HG03196 (cell line): ENCODE measurements at regions not wholly inside any gene's neighbourhood (a gene's known extent, or its start where the extent isn't known, plus 50 kb on each side); places are given as distances from the start of the nearest gene placed in this dataset.
A peak's percentile ranks its signal among the peaks of the same experiment; 100 is the strongest.
"Not testable (repeated sequence)": the region's sequence is repeated elsewhere in the genome, so short reads cannot be mapped to it uniquely, and the experiment has no call there.

ENCODE experiments used
- ATAC-seq: cut with Tn5 transposase; IDR thresholded peaks from one replicate; pipeline ENCODE4 v1.9.1; 2021; ENCODE audit not compliant: unreplicated experiment

- no peak for ATAC-seq
These were observed 573.2 kb upstream of the PCDH20 start for GRCh38 chr13:61988810-61989209.

DNA sequence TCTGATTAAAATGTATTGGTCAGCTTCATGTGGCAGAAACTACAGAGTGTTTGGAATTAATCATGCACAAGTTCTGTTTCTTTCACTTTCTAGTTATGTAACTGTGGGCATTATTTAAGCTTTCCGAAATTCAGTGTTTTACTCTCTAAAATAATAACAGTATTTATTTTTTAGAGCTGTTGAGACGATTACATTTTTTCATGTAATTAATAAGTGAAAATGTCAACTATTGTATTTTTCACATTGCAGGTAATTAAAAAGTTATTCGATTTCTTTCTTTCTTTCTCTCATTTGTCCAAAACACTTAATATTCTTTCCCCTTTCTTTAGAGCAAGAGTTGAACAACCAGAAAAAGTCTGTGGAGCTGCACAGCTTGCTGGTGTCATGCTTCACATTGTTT lies 559.4 kb upstream of the PCDH20 start:
- no peak for ATAC-seq

DNA sequence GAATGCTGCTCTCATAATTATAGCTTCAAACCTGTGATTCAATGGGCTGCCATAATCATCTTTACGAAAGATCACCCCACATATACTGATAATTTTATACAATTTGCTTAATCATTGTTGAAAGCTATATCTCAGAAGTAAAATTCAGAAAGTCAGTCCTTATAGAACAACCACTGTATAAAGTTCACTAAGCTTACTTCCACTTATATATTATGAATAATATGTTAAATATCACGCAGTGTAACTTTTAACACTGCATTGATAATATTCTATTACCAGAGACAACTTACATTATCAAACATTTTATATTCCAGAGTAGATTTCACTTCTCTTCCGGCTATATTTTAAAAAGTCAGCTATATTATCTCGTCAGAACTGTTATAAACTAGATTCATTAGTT lies 550.1 kb upstream of the PCDH20 start:
- ATAC-seq, result no peak

DNA sequence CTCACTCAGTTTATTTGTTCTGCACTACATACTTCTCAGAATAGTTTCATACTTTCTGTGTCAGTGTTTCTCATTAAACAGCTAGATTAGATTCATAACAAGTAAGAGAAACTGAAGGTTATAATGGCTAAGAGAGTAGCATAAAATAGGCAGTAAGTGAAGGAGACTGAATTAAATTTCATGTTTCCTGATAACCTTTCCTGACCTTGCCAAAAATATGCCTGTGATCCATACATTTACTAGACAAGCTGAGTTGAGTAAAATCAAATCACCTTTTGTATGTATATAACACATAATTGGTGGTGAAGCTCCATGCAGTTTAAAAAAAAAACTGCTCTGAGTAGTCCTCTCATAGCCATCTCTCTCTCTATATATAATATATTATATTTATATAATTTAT lies 545.3 kb upstream of the PCDH20 start:
- no peak for ATAC-seq

- no peak for ATAC-seq
These were observed 538.4 kb upstream of the PCDH20 start for GRCh38 chr13:61954092-61954491.

DNA sequence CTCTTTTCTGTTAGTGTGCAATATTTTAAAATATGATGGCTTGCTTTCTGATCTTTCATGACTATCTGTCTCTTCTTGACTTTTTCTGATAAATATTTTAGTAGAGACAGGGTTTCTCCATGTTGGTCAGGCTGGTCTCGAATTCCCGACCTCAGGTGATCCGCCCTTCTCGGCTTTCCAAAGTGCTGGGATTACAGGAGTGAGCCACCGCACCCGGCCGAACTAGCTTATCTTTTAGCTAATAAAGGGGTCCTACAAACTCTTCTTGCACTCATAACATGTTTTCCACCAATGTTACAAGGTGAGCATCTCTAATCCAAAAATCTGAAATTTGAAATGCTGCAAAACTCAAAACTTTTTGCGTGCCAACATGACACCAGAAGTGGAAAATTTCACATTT lies 535.2 kb upstream of the PCDH20 start:
- no peak for ATAC-seq

DNA sequence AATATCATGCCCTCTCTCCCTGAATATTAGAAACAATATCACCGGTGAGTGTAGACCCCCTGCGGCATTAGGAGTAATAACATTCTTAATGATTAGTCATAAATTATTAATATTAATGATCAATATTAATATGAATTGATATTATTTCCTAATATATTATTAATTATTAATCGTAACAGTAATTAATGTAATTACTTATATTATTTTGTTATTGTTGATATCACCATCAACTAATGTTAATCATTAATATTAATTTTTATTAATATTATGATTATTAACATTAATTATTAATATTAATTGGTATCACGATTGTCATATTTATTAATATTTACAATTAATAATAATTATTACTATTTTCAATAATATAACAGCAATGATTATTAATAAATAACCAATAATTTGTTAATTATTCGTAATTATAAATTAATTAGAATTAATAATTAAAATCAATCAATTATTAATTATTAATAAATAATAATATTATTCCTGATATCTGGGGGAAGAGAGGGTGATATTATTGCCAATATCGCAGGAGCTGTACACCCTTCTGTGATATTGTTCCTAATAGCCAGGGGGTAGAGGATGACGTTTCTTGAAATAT lies 528.8 kb upstream of the PCDH20 start:
- ATAC-seq, result no peak

DNA sequence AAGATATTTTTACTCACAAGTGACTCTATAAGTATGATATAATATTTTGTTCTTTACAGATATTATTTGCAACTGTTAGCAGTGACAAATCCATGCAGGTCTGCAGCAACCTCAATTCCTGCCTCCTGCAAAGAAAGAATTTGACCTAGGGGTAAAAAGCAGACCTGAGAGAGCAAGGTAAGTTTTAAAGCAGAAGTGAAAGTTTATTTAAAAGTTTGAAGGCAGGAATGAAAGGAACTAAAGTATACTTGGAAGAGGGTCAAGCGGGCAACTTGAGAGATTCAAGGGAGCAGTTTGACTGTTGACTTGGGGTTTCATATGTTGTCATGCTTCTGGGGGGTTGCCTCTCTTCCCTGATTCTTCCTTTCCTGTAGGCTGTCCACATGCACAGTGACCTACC lies 520.1 kb upstream of the PCDH20 start:
- ATAC-seq, result no peak

DNA sequence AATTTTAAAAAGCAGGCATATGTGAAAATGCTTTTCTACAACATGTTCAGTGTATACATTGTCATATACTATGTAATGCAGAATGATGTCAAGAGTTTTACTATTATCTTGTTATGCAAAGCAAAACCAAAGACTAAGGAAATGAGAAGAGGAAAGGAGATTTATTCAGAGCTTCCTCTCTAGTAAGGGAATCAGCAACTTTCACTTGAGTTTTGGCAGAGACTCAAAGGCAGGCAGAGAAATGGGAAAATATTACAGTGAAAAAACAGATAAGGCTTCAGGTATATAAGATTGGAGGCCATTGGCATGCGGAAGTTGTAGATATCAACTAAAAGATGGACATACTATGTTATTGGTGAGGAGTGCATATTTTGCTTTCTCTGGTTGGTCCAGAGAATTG lies 512.0 kb upstream of the PCDH20 start:
- ATAC-seq, result no peak

DNA sequence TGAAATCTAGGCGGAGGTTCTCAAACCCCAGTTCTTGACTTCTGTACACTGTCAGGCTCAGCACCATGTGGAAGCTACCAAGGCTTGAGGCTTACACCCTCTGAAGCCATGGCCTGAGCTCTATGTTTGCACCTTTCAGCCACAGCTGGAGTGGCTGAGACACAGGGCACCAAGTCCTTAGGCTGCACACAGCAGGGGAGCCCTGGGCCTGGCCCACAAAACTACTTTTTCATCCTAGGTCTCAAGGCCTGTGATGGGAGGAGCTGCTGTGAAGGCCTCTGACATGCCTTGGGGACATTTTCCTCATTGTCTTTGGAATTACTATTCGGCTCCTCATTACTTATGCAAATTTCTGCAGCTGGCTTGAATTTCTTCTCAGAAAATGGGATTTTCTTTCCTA lies 503.2 kb upstream of the PCDH20 start:
- ATAC-seq, result no peak

GRCh38 chr13:61916483-61916882 lies 500.8 kb upstream of the PCDH20 start:
- no peak for ATAC-seq

GRCh38 chr13:61913183-61913582 lies 497.5 kb upstream of the PCDH20 start:
- no peak for ATAC-seq

- ATAC-seq, result no peak
These were observed 493.4 kb upstream of the PCDH20 start for GRCh38 chr13:61908906-61909615.

DNA sequence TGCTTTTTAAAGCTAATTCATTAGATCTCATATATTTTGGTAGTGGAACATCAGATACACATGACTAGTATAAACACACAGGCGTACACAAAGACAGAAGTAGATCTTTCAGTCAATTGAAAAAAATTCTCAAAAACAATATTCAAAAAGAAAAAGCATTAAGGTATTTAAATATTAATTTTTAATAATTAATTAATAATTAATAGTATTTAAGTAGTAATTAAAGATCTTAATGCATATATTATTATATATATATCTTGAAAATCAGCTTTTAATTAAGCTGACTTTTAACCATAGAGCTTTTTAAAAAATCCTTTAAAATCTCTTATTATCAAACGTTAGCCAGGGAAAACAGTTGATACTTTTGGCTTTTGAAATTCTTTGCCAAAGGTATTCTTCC lies 489.4 kb upstream of the PCDH20 start:
- ATAC-seq, result no peak

DNA sequence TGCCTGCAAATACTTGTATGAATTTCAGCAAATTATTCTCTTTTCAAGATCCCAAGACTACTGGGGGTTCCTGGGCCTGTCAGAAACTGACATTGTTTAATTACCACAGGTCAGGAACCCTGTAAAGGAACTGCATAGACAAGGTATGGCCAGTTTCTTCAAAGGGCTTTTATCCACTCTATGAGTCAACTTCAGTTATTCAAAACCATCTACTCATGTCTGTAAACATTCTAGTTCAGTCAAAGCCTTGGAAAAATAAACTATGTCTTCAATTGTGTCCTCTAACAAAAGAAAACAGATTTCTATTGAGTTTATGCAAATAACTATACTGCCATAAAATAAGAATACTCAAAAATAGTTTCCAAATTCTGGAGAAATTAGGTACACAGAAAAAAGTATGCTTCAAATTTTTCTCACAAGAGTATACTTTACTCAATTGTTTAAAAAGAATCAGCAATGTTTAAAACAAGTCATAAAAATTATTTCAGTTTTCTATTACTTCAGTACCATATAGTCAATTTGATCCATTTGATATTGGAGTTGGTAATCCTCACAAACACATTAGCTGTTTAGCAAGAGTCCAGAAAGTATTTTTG lies 486.4 kb upstream of the PCDH20 start:
- no peak for ATAC-seq

- no peak for ATAC-seq
These were observed 484.4 kb upstream of the PCDH20 start for GRCh38 chr13:61900033-61900432.

GRCh38 chr13:61898207-61898606 lies 482.6 kb upstream of the PCDH20 start:
- no peak for ATAC-seq

DNA sequence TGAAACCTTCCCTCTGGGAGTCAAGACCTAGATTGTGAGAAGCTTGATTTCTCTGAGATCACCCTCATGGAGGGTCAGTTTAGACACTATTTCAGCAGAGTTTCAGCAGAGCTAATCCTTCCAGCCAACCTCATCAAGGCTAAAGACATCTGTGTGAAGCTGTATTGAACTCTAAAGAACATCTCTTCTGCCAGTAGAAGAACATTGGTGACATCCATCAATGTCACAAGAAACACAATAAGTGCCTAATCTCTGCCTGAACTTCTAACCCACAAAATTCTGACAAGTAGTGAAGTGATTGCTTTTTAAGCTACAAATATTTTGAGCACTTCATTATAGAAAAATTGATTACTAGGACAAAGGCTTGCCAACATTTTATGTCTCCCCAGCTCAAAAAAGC lies 475.8 kb upstream of the PCDH20 start:
- ATAC-seq, result no peak

DNA sequence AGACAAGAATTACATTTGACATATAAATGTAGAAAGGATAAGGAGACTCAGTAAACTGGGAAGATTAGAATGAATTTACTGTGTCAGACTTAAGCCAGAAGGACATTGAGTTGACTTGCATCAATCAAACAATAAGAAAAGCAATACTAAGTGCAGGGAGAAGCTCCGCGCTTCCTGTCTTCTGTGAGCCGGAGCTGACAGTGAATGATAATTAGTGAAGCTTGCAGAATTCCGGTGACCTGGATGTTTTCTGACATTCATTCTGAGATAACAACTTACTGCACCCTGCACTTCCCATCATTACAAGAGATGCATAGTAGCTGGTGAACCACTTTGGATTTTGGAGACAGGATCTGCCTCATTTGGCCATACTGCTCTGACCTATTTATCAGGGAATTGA lies 469.2 kb upstream of the PCDH20 start:
- no peak for ATAC-seq

GRCh38 chr13:61880578-61881283 lies 465.1 kb upstream of the PCDH20 start:
- peak; percentile 65 for ATAC-seq

DNA sequence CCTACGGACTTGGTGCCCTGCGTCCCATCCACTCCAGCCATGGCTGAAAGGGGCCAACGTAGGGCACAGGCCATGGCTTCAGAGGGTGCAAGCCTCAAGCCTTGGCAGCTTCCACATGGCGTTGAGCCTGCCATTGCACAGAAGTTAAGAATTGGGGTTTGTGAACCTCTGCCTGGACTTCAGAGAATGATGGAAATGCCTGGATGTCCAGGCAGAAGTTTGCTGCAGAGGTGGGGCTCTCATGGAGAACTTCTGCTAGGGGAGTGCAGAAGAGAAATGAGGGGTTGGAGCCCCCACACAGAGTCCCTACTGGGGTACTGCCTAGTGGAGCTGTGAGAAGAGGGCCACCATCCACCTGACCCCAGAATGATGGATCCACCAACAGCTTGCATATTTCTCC lies 462.9 kb upstream of the PCDH20 start:
- not testable (repeated sequence) for ATAC-seq

- no peak for ATAC-seq
These were observed 459.4 kb upstream of the PCDH20 start for GRCh38 chr13:61874970-61875579.
